Activated CD8-positive, alpha-beta memory T cell treated with anti-CD3 and anti-CD28 coated beads for 48 hours (primary cell): ENCODE measurements at regions not wholly inside any gene's neighbourhood (a gene's known extent, or its start where the extent isn't known, plus 50 kb on each side); places are given as distances from the start of the nearest gene placed in this dataset.

Source experiments
- DNase-seq, 3 experiments: peaks; one replicate each; pipeline ENCODE4 v3.0.0-alpha.2; 2020; ENCODE audit warnings: low read depth in 2 of 3, low spot score in 2 of 3

- no peak for DNase-seq
Measured at GRCh38 chr2:43057742-43058725, 168.4 kb downstream of the ZFP36L2 start.

DNA sequence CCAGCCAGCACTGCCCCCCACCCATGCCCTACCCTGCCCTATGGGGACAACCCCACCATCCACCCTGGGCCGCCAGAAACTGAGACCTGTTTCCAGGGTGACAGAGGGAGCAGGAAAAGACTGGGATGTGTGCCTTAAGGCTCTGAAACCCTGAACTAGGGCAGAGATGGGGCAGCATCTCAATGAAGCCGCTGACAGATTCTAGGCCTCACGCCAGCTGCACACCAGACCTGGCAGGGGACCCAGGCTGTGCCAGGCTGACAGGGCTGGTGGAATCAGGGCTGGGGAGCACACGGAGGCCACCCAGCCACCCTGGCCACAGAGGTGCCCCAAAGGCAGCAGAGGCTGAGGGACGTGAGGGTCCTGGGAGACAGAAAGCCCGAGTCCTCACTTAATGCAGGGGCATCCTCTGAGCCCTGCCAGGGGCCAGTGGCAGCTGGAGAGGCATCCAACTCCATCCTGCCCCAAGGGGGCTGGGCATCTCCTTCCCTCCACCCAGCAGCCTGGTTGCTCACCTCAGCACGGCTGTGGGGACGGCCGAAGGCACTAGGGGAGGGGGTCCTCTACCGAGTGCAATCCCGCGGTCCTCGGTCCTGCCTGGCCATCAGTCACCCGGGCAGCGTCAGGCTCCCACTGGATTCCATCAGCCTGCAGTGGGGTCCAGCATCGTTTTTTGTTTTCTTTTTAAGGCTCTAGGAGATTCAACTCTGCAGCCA is 169.2 kb downstream of the ZFP36L2 start:
- no peak for DNase-seq

- DNase-seq, result no peak
Measured at GRCh38 chr2:43055985-43056384, 170.4 kb downstream of the ZFP36L2 start.

GRCh38 chr2:43055086-43055912 is 171.1 kb downstream of the ZFP36L2 start:
- DNase-seq, result no peak

DNA sequence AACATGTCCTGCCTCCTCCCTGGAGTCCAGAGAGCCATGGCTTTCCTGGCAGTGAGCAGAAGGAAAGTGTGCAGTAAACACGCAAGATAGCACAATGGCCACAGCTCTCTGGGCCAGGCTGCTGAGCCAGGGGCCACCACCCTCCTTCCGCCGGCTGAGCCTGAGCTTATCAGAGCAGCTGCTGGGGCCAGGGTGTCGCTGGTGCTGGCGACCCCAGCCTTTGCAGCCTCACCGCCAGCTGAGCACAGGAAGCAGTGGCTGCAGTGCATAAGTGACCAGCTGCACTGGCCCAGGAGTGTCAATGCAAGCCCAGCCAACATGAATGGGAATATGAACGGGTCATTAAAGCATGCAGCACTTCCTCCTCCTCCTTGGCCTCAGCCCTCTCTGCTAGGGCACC is 172.0 kb downstream of the ZFP36L2 start:
- DNase-seq, result no peak

GRCh38 chr2:43052944-43053306 is 173.5 kb downstream of the ZFP36L2 start:
- DNase-seq, result no peak

DNA sequence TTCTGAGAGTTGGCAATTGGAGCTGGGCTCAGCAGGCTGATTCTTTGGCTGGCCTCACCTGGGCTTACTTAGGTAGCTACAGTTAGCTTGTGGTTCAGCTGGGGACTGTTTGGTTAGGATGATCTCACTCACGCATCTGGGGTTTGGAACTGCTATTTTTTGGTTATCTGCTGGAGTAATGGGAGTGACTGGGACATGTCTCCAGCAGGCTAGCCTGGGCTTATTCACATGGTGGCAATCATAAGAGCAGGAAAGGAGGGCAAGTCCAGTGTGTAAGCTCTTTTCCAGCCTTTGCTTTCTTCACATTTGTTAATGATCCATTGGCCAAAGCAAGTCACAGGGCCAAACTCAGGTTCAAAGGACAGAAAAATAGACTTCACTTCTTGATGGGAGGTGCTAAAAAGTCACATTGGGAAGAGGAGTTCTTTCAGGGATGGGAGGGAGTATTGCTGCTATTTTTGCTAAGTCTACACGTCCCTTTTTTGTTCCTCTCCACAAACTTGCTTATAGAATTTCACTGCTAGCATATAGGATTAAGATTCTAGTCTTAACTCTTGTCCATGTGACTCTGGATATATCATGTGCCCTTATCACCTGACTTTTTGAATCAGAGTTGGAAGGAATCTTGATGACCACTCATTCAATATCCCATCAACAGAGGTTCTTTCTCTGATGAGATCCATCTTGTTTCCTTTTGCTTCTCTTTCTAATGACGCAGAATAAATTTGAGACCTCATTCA is 174.0 kb downstream of the ZFP36L2 start:
- no peak for DNase-seq

DNA sequence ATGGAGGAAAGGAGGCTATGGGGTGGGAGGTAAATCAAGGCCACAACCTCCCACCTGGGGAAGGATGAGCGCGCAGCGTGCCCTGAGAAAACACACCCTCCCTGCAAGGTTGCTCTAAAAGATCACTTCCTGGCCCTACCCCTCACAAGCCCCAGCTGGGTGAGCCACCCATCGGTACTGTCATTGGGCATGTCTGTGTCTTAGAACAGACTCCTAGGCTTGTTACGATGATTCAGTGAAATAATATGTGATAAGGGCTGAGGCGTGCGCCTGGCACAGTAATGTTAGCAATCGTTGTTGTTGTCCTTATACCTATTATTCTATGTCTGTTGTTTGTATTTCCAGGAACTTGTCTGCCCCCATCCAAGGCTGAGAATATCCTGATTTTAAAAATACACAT is 175.1 kb downstream of the ZFP36L2 start:
- DNase-seq, result no peak

GRCh38 chr2:43050866-43051265 is 175.5 kb downstream of the ZFP36L2 start:
- no peak for DNase-seq

DNA sequence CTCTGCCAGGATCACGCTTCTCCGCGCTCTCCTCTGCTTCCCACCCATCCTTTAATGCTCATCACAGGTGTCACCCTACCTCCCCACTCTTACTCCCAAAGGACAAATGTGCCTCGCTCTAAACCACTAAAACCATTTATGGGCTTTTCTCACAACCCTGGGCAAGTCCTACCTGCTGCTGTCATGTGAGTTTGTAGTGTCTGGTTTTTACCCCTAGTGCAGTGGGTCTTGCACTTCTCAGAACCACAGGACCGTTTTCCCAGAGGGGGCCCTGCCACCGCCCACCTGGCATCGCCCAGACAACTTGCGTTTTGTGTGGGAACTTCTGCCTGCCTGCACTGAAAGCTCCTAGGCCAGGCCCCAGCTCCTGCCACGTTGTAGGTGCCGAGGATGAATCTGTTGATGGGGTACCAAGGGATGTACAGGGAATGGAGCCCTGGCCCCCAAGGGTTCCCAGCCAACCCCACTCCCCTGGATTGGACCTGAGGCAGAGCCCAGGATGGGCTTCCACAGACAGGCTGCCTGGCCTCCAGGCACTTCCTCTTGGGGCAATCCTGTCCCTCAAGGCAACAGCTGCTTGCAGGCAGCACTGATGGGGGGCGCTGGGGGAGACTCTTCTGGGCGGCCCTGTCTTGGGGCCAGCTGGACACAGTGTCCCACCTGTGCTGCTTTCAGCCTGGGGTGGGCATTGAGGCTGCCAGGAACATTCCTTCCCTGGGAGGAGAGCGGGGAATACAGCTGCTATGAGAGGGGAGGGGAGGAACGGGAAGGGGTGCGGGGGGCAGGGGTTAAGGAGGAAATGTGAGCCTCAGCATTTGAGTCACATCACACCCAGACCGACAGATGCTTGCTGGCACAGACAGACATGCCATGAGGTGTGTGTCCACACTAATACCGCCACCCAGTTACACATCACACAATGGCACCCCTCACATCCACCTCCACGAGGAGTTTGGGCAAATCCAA is 176.3 kb downstream of the ZFP36L2 start:
- DNase-seq, result no peak

DNA sequence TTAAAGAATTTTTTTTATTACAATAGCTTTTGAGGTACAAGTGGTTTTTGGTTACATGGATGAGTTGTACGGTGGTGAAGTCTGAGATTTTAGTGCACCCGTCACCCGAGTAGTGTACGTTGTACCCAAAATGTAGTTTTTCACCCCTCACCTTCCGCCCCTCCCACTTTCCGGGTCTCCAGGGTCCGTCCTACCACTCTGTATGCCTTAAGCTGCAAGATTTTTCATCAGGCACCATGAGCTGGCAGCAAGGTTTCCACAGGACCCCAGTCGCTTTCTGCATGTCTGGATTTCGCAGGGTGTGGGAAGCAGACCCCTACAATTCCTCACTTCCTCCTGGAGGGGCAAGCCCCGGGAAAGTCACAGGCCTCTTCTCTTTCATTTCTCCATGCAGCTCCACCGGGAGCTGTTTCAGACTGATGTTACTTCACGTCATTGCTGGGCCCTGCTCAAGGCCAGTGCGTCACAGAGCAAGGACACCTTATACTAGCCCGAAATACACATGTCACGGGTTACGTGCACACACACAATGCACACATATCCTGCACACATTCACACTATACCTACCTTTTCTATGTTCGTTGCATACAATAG is 179.1 kb downstream of the ZFP36L2 start:
- DNase-seq, result no peak

DNA sequence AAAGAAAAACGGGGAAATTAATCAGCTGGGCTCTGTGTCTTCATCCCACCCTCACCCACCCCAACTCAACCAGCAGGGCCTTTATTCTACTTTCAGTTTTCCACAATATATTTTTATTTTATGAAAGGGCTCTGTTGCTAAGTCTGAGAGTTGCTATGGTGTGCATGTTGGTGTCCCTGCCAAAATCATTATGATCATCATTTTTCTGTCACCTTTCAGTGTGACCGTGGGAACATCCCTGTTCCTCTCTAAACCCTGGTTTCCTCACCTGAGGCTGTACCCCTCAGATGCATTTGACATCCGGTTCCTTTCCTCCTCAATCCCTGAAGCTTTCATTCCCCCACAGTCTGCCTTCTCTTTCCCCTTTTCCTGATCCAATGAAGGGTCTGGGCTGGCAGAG is 180.5 kb downstream of the ZFP36L2 start:
- DNase-seq, result no peak

DNA sequence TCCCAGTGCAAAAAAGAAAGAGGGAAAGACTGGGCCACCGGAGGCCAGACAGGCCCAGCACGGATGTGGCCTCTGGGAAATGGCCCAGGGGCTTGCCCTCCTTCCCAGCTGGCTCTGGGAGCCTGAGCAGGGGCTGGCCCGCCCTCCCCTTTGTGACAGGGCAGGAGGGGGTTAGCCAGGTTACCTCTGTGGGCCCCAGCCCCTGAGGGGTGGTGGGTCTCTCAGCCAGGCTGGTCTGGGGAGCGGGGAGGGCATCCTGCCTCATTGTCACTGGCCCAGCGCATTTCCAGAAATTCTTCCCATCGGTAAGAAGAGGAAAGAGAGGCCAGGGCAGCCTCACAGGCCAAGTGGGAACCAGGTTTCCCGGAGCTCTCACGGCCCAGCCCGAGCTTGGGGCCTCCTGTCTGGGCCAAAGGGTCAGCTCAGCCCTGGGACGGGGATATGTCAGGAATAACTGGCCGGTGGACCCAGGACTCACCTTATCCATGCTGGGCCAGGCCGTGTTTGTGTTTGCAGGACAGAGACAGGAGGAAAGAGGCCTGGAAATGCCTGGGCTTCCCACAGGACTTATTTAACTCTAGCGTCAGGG is 182.2 kb downstream of the ZFP36L2 start:
- no peak for DNase-seq

- no peak for DNase-seq
Measured at GRCh38 chr2:43043553-43043870, 182.9 kb downstream of the ZFP36L2 start.

GRCh38 chr2:43041661-43042360 is 184.6 kb downstream of the ZFP36L2 start:
- DNase-seq, result no peak

DNA sequence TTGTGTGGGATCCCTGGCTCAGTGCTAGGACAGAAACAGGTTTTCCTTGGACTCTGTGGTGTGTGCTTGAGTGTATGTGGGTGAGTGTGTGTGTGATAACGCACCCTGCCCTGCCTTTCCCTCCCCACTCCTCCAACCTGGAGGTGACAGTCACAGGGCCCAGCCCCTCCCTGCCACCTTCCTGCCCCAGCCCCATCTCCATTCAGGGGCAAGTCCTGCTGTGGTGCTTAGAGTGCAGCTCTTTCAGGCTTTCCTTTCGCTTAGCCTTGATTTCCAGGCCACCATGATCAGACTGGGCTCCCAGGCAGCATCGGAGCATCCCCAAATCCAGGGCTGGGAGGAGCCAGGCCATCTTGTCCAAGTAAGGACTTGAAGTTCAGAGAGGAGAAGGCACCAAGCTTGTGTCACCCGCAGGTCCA is 185.2 kb downstream of the ZFP36L2 start:
- no peak for DNase-seq

DNA sequence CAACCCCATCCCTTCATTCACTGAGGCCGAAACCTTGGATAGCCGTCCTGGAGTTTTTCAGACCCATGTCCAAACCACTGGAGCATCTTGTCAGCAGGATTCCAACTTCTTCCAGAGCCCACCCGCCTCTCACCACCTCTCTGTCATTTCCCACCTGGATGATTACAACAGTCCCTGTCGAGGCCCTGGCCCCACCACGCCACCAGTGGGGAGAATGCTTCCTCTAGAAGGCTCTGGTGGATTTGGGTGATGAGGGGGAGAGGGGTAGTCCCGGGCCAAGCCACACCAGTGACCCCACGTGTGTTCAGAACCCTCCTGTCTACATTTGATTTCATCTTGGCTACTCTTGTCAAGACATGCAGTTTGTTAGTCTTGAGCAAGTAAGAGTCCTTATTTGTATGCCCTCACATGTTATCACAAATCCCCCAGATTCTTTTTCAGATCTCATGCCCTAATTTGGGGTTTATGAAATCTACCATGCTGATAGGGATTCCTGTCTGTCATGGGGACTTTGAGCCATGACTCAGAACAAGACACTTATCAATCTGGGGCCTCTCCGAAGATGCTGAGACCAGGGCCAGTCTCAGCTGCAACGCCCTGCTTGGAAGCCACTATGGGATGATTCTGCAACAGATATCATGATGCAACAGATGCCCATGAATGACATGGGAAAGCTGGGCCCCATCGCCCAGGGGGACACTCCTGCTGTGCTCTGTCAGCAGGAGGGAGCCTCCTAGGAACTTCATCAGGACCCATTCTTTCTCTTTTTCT is 186.1 kb downstream of the ZFP36L2 start:
- no peak for DNase-seq
